IMR-90 (cell line): ENCODE measurements at regions not wholly inside any gene's neighbourhood (a gene's known extent, or its start where the extent isn't known, plus 50 kb on each side); places are given as distances from the start of the nearest gene placed in this dataset.

Experiments used
- ATAC-seq: fragments of 200-7000 bp; cut with Tn5 transposase; 2 replicates; pipeline ENCODE4 v1.9.1; 2020; ENCODE audit warnings: low read depth, mild to moderate bottlenecking, moderate library complexity
- BruUV-seq: library from RNA; stranded (reverse); fragments of 400-500 nt; replicated peaks from 2 replicates; lab custom pipeline; 2021; lab: Mats Ljungman, UMichigan
- CTCF ChIA-PET: fragments of 300-600 bp; formaldehyde crosslinking; extraction: SDS; loops from one replicate; lab custom pipeline; 2021; ENCODE audit warnings: antibody characterized with exemption; lab: Yijun Ruan, JAX
- POLR2A ChIA-PET: fragments of 300-600 bp; sonication (Branson Sonifier 250); formaldehyde crosslinking; loops from one replicate; lab custom pipeline; 2022; ENCODE audit warnings: antibody characterized with exemption; ENCODE audit not compliant: unreplicated experiment; lab: Charles Lee
- DNase-seq: peaks from one replicate; pipeline ENCODE4 v3.0.0; 2013
- H2AFZ ChIP-seq: replicated peaks from 2 replicates; pipeline ENCODE3; 2013; ENCODE audit warnings: low read length, mild to moderate bottlenecking; ENCODE audit not compliant: poor library complexity
- H2AK5ac ChIP-seq: 2 replicates; pipeline ENCODE4 v1.6.1; 2013; ENCODE audit warnings: low read depth, low read length, inconsistent platforms
- H2AK9ac ChIP-seq: replicated peaks from 2 replicates; pipeline ENCODE3; 2013; ENCODE audit warnings: mild to moderate bottlenecking, low read depth, low read length, moderate library complexity; ENCODE audit not compliant: poor library complexity
- H2BK120ac ChIP-seq: 2 replicates; pipeline ENCODE4 v1.6.1; 2013; ENCODE audit warnings: low read depth, low read length, inconsistent platforms
- H2BK15ac ChIP-seq: 3 replicates; pipeline ENCODE4 v1.6.1; 2013; ENCODE audit warnings: low read depth, low read length, inconsistent platforms
- H2BK20ac ChIP-seq: 2 replicates; pipeline ENCODE4 v1.6.1; 2013; ENCODE audit warnings: low read depth, mild to moderate bottlenecking, inconsistent platforms, low read length, moderate library complexity
- H2BK5ac ChIP-seq: 2 replicates; pipeline ENCODE4 v1.6.1; 2013; ENCODE audit warnings: mild to moderate bottlenecking, low read depth, low read length, inconsistent platforms; ENCODE audit not compliant: poor library complexity, severe bottlenecking
- H3K14ac ChIP-seq: replicated peaks from 2 replicates; pipeline ENCODE4 v1.6.1; 2013; ENCODE audit warnings: low read depth, low read length, inconsistent platforms
- H3K18ac ChIP-seq: 2 replicates; pipeline ENCODE4 v1.6.1; 2013; ENCODE audit warnings: low read depth, low read length, control low read depth
- H3K23ac ChIP-seq: 2 replicates; pipeline ENCODE4 v1.6.1; 2013; ENCODE audit warnings: low read depth, low read length, inconsistent platforms
- H3K27ac ChIP-seq: 2 replicates; pipeline ENCODE4 v1.5.1; 2013; ENCODE audit warnings: mild to moderate bottlenecking, control low read depth, low read length; ENCODE audit not compliant: insufficient read depth
- H3K27me3 ChIP-seq: 2 replicates; pipeline ENCODE4 v1.6.1; 2013; ENCODE audit warnings: low read length; ENCODE audit not compliant: control insufficient read depth, insufficient read depth
- H3K36me3 ChIP-seq: 2 replicates; pipeline ENCODE4 v1.6.1; 2013; ENCODE audit warnings: low read length, mixed read lengths; ENCODE audit not compliant: control insufficient read depth, insufficient read depth
- H3K4ac ChIP-seq: 2 replicates; pipeline ENCODE4 v1.6.1; 2013; ENCODE audit warnings: low read depth, low read length, inconsistent platforms
- H3K4me1 ChIP-seq: 2 replicates; pipeline ENCODE4 v1.6.1; 2013; ENCODE audit warnings: low read length, mixed read lengths; ENCODE audit not compliant: control insufficient read depth, insufficient read depth
- H3K4me2 ChIP-seq: 2 replicates; pipeline ENCODE4 v1.6.1; 2013; ENCODE audit warnings: low read depth, mild to moderate bottlenecking, control low read depth, low read length, moderate library complexity
- H3K4me3 ChIP-seq: 2 replicates; pipeline ENCODE4 v1.5.1; 2013; ENCODE audit warnings: low read depth, mild to moderate bottlenecking, control low read depth, low read length, moderate library complexity; ENCODE audit not compliant: insufficient read depth
- H3K56ac ChIP-seq: 2 replicates; pipeline ENCODE4 v1.6.1; 2013; ENCODE audit warnings: low read length, inconsistent platforms; ENCODE audit not compliant: insufficient read depth; ENCODE audit errors: extremely low read depth
- H3K79me1 ChIP-seq, 2 experiments: 2 replicates each; pipeline ENCODE4 v1.6.1; 2013; ENCODE audit warnings: low read length in 2 of 2, inconsistent platforms in 1 of 2, low read depth in 1 of 2
- H3K9ac ChIP-seq: 2 replicates; pipeline ENCODE4 v1.6.1; 2013; ENCODE audit warnings: low read depth, low read length, control low read depth
- H3K9me1 ChIP-seq: 2 replicates; pipeline ENCODE4 v1.6.1; 2013; ENCODE audit warnings: low read length, inconsistent platforms; ENCODE audit not compliant: insufficient read depth
- H3K9me3 ChIP-seq: 2 replicates; pipeline ENCODE4 v1.6.1; 2013; ENCODE audit warnings: low read length; ENCODE audit not compliant: control insufficient read depth, insufficient read depth
- H4K20me1 ChIP-seq: 2 replicates; pipeline ENCODE4 v1.6.1; 2013; ENCODE audit warnings: low read length, inconsistent platforms; ENCODE audit not compliant: insufficient read depth
- H4K5ac ChIP-seq: 2 replicates; pipeline ENCODE4 v1.6.1; 2013; ENCODE audit warnings: mild to moderate bottlenecking, low read depth, low read length, control low read depth
- H4K8ac ChIP-seq, 2 experiments: 2 replicates each; pipeline ENCODE4 v1.6.1; 2013; ENCODE audit warnings: low read depth in 2 of 2, low read length in 2 of 2, control low read depth in 1 of 2, inconsistent platforms in 1 of 2
- H4K91ac ChIP-seq: 2 replicates; pipeline ENCODE4 v1.6.1; 2013; ENCODE audit warnings: low read depth, low read length, inconsistent platforms; ENCODE audit not compliant: insufficient read depth
- BHLHE40 ChIP-seq: fragments of 150-350 bp; IDR thresholded peaks from 2 replicates; pipeline ENCODE4 v1.6.1; 2016; ENCODE audit warnings: mild to moderate bottlenecking, low read depth, low read length
- CEBPB ChIP-seq: IDR thresholded peaks from 2 replicates; pipeline ENCODE4 v1.6.1; 2012; ENCODE audit warnings: low read depth, low read length, improper control_type of control experiment
- CHD1 ChIP-seq: IDR thresholded peaks from 2 replicates; pipeline ENCODE4 v1.6.1; 2012; ENCODE audit warnings: low read depth, low read length, improper control_type of control experiment
- CTCF ChIP-seq: conservative IDR thresholded peaks from 2 replicates; pipeline ENCODE4 v1.5.1; 2012; ENCODE audit warnings: mild to moderate bottlenecking, low read depth, low read length, improper control_type of control experiment
- ELK1 ChIP-seq: fragments of 150-350 bp; IDR thresholded peaks from 2 replicates; pipeline ENCODE4 v1.6.1; 2016; ENCODE audit warnings: low read depth, mild to moderate bottlenecking, low read length, moderate library complexity, borderline replicate concordance
- MAFK ChIP-seq: IDR thresholded peaks from 2 replicates; pipeline ENCODE4 v1.6.1; 2012; ENCODE audit warnings: low read depth, low read length, improper control_type of control experiment
- MXI1 ChIP-seq: IDR thresholded peaks from 2 replicates; pipeline ENCODE4 v1.6.1; 2012; ENCODE audit warnings: low read depth, mild to moderate bottlenecking, low read length, moderate library complexity, borderline replicate concordance
- NFE2L2 ChIP-seq: fragments of 150-350 bp; IDR thresholded peaks from 2 replicates; pipeline ENCODE4 v1.6.1; 2016; ENCODE audit warnings: low read depth, mild to moderate bottlenecking, low read length
- POLR2A ChIP-seq: IDR thresholded peaks from 2 replicates; pipeline ENCODE4 v1.6.1; 2012; ENCODE audit warnings: mild to moderate bottlenecking, low read depth, low read length
- RAD21 ChIP-seq: IDR thresholded peaks from 2 replicates; pipeline ENCODE4 v1.6.1; 2012; ENCODE audit warnings: low read length, improper control_type of control experiment
- RCOR1 ChIP-seq: IDR thresholded peaks from 2 replicates; pipeline ENCODE4 v1.6.1; 2012; ENCODE audit warnings: mild to moderate bottlenecking, low read length, improper control_type of control experiment; ENCODE audit not compliant: insufficient replicate concordance
- RFX5 ChIP-seq: IDR thresholded peaks from 2 replicates; pipeline ENCODE4 v1.8.0; 2012; ENCODE audit warnings: low read depth, mild to moderate bottlenecking, low read length, moderate library complexity
- SMC3 ChIP-seq: fragments of 150-350 bp; IDR thresholded peaks from 2 replicates; pipeline ENCODE4 v1.6.1; 2016; ENCODE audit warnings: low read depth, mild to moderate bottlenecking, antibody characterized with exemption, low read length, moderate library complexity
- USF2 ChIP-seq: fragments of 150-350 bp; IDR thresholded peaks from 2 replicates; pipeline ENCODE4 v1.6.1; 2017; ENCODE audit warnings: mild to moderate bottlenecking, antibody characterized with exemption, low read length, low read depth
- WGBS, 2 experiments: methylation state at CpG; one replicate each; pipeline versions ENCODE4 v1.1.5 to v1.1.7; 2013; ENCODE audit warnings: missing lambda C conversion rate in 2 of 2; ENCODE audit not compliant: insufficient read length in 1 of 2; ENCODE audit errors: extremely low coverage in 2 of 2; 5-methylcytosine and 5-hydroxymethylcytosine counted together
- dilution Hi-C: fragments of 300-500 bp; cut with HindIII; formaldehyde crosslinking; loops from one replicate; pipeline ENCODE4 v1.14.3; 2018; ENCODE audit warnings: low sequenced_read_pairs; ENCODE audit not compliant: unreplicated experiment
- in situ Hi-C: fragments of 300-500 bp; cut with MboI; formaldehyde crosslinking; loops from 3 replicates; pipeline ENCODE4 v1.14.3; 2019; ENCODE audit warnings: low sequenced_read_pairs, inconsistent platforms, mixed read lengths
- intact Hi-C: fragments of 100-400 bp; cut with micrococcal nuclease; formaldehyde crosslinking; loops from 2 replicates; pipeline ENCODE4 v1.10.0; 2022

GRCh38 chr11:119522609-119523008 lies 99.6 kb upstream of the THY1 start:
- intact Hi-C loops, result no loop called here
- H2AFZ ChIP-seq, result no peak overlapping the region
- H3K27me3 ChIP-seq, result peaks cover 47% of the 10 kb centered on the region
- dilution Hi-C loops, result no loop called here
- H3K14ac ChIP-seq, result no peak overlapping the region
- no peak overlapping the region for H3K23ac ChIP-seq
- no peak overlapping the region for H3K56ac ChIP-seq
- ATAC-seq (no peak), DNase-seq (no peak)
- H3K79me1 ChIP-seq, result no peaks in the 10 kb centered on the region
- ChIA-PET CTCF (interaction anchor here (0.9 kb wide), 1 partner anchor 21 kb away, joined by 3 read pairs; no protein-coding TSS in a partner anchor), POLR2A (no interaction called here)
- H4K91ac ChIP-seq, result no peak overlapping the region
- no peak overlapping the region for H3K4ac ChIP-seq
- H4K8ac ChIP-seq, result no peak overlapping the region
- no peak overlapping the region for H2AK5ac ChIP-seq
- no peaks in the 10 kb centered on the region for H3K36me3 ChIP-seq
- H3K9me3 ChIP-seq, result no peaks in the 10 kb centered on the region
- no peak overlapping the region for H2BK20ac ChIP-seq
- no peak overlapping the region for H3K4me2 ChIP-seq
- H4K5ac ChIP-seq, result no peak overlapping the region
- H2BK120ac ChIP-seq, result no peak overlapping the region
- no peak overlapping the region for H3K18ac ChIP-seq
- no peak overlapping the region for H3K27ac ChIP-seq
- H4K20me1 ChIP-seq, result peaks cover 4% of the 10 kb centered on the region; the same call in 1 of the 2 replicates
- H3K4me3 ChIP-seq, result no peak overlapping the region
- TF ChIP-seq RFX5 (no peak), CHD1 (no peak), CTCF (no peak), SMC3 (no peak), ELK1 (no peak), BHLHE40 (no peak), POLR2A (no peak), CEBPB (no peak), RAD21 (no peak), RCOR1 (no peak), MAFK (no peak), NFE2L2 (no peak), USF2 (no peak), MXI1 (no peak)
- H2BK5ac ChIP-seq, result no peak overlapping the region
- no peak overlapping the region for H2BK15ac ChIP-seq
- no CpG with 5 or more reads among the region's 4 CpGs for WGBS, 2 experiments
- BruUV-seq, result no TSS peak
- H3K9ac ChIP-seq, result no peak overlapping the region
- H2AK9ac ChIP-seq, result no peak overlapping the region
- in situ Hi-C loops, result no loop called here
- no peaks in the 10 kb centered on the region for H3K4me1 ChIP-seq
- H3K9me1 ChIP-seq, result no peaks in the 10 kb centered on the region
